ENCODE measurements at regions not wholly inside any gene's neighbourhood (a gene's known extent, or its start where the extent isn't known, plus 50 kb on each side); places are given as distances from the start of the nearest gene placed in this dataset.

- no peak for TF ChIP-seq CTCF (IDR thresholded peaks at IDR 0.05; ENCODE audit: low read depth, low read length)
- no peak for TF ChIP-seq EZH2phosphoT487 (IDR thresholded peaks at IDR 0.05; ENCODE audit: low read depth)
Measured at GRCh38 chr11:115931548-115932083, 427.4 kb upstream of the CADM1 start.

Data from OCI-LY3 (cell line).